Progenitor cell of endocrine pancreas (in vitro differentiated cells): ENCODE measurements at regions not wholly inside any gene's neighbourhood (a gene's known extent, or its start where the extent isn't known, plus 50 kb on each side); places are given as distances from the start of the nearest gene placed in this dataset.

Experiments
- DNase-seq: peaks from one replicate; pipeline ENCODE4 v3.0.0; 2021; ENCODE audit warnings: low spot score; ENCODE audit not compliant: unreplicated experiment
- H3K27ac Mint-ChIP-seq: 2 replicates; pipeline ENCODE4 v1.8.0; 2021; ENCODE audit warnings: mild to moderate bottlenecking, moderate library complexity, mixed read lengths
- H3K27me3 Mint-ChIP-seq: 2 replicates; pipeline ENCODE4 v1.8.0; 2021; ENCODE audit warnings: mixed read lengths
- H3K36me3 Mint-ChIP-seq: 2 replicates; pipeline ENCODE4 v1.8.0; 2022; ENCODE audit warnings: mixed read lengths; ENCODE audit not compliant: insufficient read depth
- H3K4me1 Mint-ChIP-seq: 2 replicates; pipeline ENCODE4 v1.8.0; 2021; ENCODE audit warnings: low read depth, mixed read lengths
- H3K4me3 Mint-ChIP-seq: 2 replicates; pipeline ENCODE4 v1.8.0; 2021; ENCODE audit warnings: low read depth, mild to moderate bottlenecking, moderate library complexity, mixed read lengths
- H3K9me3 Mint-ChIP-seq: 2 replicates; pipeline ENCODE4 v1.8.0; 2021; ENCODE audit warnings: low read depth, mixed read lengths
- TF ChIP-seq, protein P1 (sequence below): fragments of 200-600 bp; sonication (generic); IDR thresholded peaks from one replicate; pipeline ENCODE4 v1.5.0; 2021; ENCODE audit warnings: antibody characterized with exemption, mild to moderate bottlenecking; ENCODE audit not compliant: unreplicated experiment

DNA sequence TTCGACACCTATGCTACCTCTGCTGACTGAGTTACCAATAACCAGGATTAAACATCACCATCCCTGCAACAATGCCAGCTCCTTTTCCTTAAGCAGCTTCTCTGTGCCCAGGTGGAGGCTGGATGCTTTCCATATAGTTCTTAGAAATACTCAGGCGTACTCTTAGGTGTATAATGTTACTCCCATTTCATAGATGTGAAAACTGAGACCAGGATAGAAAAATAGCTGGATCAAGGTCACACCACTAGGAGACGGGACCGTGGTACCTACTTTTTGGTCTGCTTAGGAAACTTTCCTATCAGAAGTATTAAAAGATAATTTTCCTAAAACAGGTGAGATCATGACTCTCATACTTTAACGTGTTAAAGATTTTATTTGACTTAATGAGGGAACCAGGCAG is 141.7 kb upstream of the RPL38 start:
- Mint-ChIP-seq H3K27ac (no peak overlapping the region), H3K27me3 (peaks cover 7% of the 10 kb centered on the region), H3K4me3 (no peak overlapping the region), H3K4me1 (peaks cover 10% of the 10 kb centered on the region), H3K9me3 (peaks cover 3% of the 10 kb centered on the region), H3K36me3 (no peaks in the 10 kb centered on the region)
- TF ChIP-seq, protein P1, sequence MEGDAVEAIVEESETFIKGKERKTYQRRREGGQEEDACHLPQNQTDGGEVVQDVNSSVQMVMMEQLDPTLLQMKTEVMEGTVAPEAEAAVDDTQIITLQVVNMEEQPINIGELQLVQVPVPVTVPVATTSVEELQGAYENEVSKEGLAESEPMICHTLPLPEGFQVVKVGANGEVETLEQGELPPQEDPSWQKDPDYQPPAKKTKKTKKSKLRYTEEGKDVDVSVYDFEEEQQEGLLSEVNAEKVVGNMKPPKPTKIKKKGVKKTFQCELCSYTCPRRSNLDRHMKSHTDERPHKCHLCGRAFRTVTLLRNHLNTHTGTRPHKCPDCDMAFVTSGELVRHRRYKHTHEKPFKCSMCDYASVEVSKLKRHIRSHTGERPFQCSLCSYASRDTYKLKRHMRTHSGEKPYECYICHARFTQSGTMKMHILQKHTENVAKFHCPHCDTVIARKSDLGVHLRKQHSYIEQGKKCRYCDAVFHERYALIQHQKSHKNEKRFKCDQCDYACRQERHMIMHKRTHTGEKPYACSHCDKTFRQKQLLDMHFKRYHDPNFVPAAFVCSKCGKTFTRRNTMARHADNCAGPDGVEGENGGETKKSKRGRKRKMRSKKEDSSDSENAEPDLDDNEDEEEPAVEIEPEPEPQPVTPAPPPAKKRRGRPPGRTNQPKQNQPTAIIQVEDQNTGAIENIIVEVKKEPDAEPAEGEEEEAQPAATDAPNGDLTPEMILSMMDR = no peak
- no peak for DNase-seq

DNA sequence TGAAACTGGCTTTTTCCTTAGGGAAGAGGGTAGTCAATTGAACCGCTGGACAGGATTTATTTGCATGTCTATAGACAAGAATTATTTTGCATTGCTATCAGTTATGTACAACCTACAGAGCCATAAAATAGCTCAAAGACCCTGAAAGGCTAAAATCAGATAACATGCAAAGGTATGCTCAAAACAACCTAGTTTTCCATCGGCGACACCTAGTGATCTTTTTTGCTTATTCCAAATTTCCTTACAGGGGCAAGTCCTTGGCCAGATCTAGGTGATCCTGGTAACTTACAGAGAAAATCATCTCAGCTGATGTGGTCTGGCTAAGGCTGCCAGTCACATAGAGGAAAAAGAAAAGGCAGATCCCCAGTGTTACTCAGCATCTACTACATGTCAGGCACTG is 141.2 kb upstream of the RPL38 start:
- H3K9me3 Mint-ChIP-seq = no peaks in the 10 kb centered on the region
- H3K4me1 Mint-ChIP-seq = peaks cover 9% of the 10 kb centered on the region
- H3K27me3 Mint-ChIP-seq = peaks cover 7% of the 10 kb centered on the region
- TF ChIP-seq, protein P1 = no peak
- H3K4me3 Mint-ChIP-seq = no peak overlapping the region
- no peak overlapping the region for H3K27ac Mint-ChIP-seq
- H3K36me3 Mint-ChIP-seq = no peaks in the 10 kb centered on the region
- no peak for DNase-seq

DNA sequence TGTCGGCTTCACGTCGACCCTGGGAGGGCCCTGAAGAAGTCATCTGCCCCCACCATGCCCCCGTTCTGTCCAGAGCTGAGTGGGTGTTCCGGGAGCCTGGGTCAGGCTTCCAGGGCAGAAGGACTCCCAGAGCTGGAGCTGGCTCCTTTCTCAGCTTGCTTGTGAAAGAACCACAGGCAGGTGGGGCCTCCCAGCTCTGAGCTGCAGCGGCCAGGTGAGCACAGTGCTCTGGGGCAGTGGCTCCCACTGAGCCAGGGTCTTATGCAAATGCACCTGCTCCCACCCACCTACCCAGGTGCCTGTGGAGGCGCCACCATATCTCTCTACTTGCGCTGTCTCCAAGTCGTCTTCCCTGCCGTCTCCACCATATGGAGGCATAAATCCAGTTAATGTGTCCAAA is 140.0 kb upstream of the RPL38 start:
- TF ChIP-seq, protein P1 = no peak
- Mint-ChIP-seq H3K4me3 (no peak overlapping the region), H3K9me3 (no peaks in the 10 kb centered on the region), H3K4me1 (peaks cover 2% of the 10 kb centered on the region), H3K27me3 (peaks cover 7% of the 10 kb centered on the region), H3K27ac (no peak overlapping the region), H3K36me3 (no peaks in the 10 kb centered on the region)
- DNase-seq = no peak

DNA sequence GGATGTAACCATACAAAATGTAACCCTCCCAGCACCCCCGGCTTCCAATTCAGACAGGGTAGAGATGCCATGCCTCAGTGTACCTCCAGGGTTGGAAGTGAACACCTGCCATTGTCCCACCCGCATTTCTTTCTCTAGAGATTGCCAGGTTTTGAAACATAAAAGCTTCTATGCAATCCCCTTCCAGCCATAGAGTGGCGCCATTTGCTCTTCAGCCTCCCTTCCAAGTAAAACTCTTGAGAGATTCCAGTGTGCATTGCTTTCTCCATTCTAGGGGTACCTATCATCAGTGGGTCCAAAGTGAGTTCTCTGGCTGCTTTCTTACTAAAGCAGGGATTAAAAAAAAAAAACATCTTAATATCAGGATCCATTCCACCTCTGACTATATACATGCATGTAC is 133.1 kb upstream of the RPL38 start:
- Mint-ChIP-seq H3K36me3 (no peaks in the 10 kb centered on the region), H3K4me3 (no peak overlapping the region), H3K4me1 (no peaks in the 10 kb centered on the region), H3K27ac (no peak overlapping the region), H3K27me3 (no peaks in the 10 kb centered on the region), H3K9me3 (peaks cover 9% of the 10 kb centered on the region)
- TF ChIP-seq, protein P1 = no peak
- DNase-seq = no peak

DNA sequence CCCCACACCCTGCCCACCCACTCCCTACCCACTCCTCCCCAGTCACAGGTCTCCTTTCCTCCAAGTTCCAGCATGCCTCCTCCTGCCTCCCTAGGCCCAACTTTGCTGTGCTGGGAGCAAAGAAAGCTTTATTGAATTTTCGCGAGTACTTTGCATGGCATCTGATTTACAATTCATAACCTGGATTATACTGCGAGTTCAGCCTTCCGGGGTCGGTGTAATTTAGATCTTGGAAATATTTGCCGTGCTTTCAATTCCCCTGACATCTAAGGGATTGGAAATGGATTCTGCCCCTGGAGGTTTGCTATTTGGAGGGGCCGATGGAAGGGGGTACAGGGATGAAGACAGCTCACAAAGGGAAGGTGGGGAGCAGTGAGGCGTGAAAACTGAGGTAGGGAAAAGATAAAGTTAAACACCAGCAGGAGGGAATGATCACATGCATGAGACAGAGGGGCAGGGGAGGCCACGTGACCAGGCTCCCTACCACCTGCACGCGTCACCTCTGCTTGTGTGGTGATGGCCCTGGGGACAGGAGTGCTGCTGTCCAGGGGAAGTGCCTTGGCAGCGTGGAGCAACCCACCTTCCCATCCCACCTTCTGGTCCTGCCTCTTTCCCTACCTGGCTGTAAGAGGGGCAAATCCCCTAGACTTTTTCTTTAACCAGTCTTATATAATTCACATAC is 132.3 kb upstream of the RPL38 start:
- DNase-seq = no peak
- no peak overlapping the region for H3K27ac Mint-ChIP-seq
- H3K9me3 Mint-ChIP-seq = peaks cover 9% of the 10 kb centered on the region
- no peaks in the 10 kb centered on the region for H3K27me3 Mint-ChIP-seq
- H3K4me3 Mint-ChIP-seq = no peak overlapping the region
- TF ChIP-seq, protein P1 = no peak
- H3K36me3 Mint-ChIP-seq = no peaks in the 10 kb centered on the region
- no peaks in the 10 kb centered on the region for H3K4me1 Mint-ChIP-seq
